ENCODE measurements at regions not wholly inside any gene's neighbourhood (a gene's known extent, or its start where the extent isn't known, plus 50 kb on each side); places are given as distances from the start of the nearest gene placed in this dataset.

GRCh38 chr16:86064431-86065250, 165.7 kb downstream of the IRF8 start:
- TF ChIP-seq NFIC (IDR thresholded peaks at IDR 0.05), result no peak
- TF ChIP-seq FOXM1 (IDR thresholded peaks at IDR 0.05; ENCODE audit: borderline replicate concordance, low read depth), result no peak
- TF ChIP-seq EP300 (IDR thresholded peaks at IDR 0.05; ENCODE audit: borderline replicate concordance), result no peak
- TF ChIP-seq YY1 (IDR thresholded peaks at IDR 0.05; ENCODE audit: low read depth), result no peak
- TF ChIP-seq TAF1 (IDR thresholded peaks at IDR 0.05; ENCODE audit: low read depth), result no peak
- TF ChIP-seq CEBPB (IDR thresholded peaks at IDR 0.05), result no peak
- TF ChIP-seq RAD21 (IDR thresholded peaks at IDR 0.05; ENCODE audit: low read depth), result no peak

Measured in Ishikawa (cell line).